MM.1S (cell line): ENCODE measurements at regions not wholly inside any gene's neighbourhood (a gene's known extent, or its start where the extent isn't known, plus 50 kb on each side); places are given as distances from the start of the nearest gene placed in this dataset.
A peak's percentile ranks its signal among the peaks of the same experiment; 100 is the strongest.

Source experiments
- DNase-seq: peaks from one replicate; pipeline ENCODE4 v3.0.0-alpha.2; 2015
- H2AFZ ChIP-seq: fragments of 300-600 bp; sonication (generic); 2 replicates; pipeline ENCODE4 v1.6.0; 2016; ENCODE audit warnings: antibody characterized with exemption, low read length
- H3F3A ChIP-seq: fragments of 300-600 bp; sonication (generic); 2 replicates; pipeline ENCODE4 v1.6.1; 2016; ENCODE audit warnings: mild to moderate bottlenecking, antibody characterized with exemption, low read length, moderate library complexity, mixed read lengths; ENCODE audit not compliant: insufficient read depth
- H3K27ac ChIP-seq: fragments of 300-600 bp; sonication (generic); 2 replicates; pipeline ENCODE4 v1.5.1; 2016; ENCODE audit warnings: mild to moderate bottlenecking, low read length
- H3K27me3 ChIP-seq: fragments of 300-600 bp; sonication (generic); replicated peaks from 2 replicates; pipeline ENCODE4 v1.6.0; 2016; ENCODE audit warnings: low read length; ENCODE audit not compliant: insufficient read depth
- H3K36me3 ChIP-seq: fragments of 300-600 bp; sonication (generic); replicated peaks from 2 replicates; pipeline ENCODE4 v1.6.1; 2016; ENCODE audit warnings: mild to moderate bottlenecking, low read length, mixed read lengths; ENCODE audit not compliant: insufficient read depth
- H3K4me1 ChIP-seq: fragments of 300-600 bp; sonication (generic); 2 replicates; pipeline ENCODE4 v1.6.1; 2016; ENCODE audit warnings: low read length, mixed read lengths
- H3K4me2 ChIP-seq: fragments of 300-600 bp; sonication (generic); 2 replicates; pipeline ENCODE4 v1.6.0; 2016; ENCODE audit warnings: low read depth, low read length
- H3K4me3 ChIP-seq: fragments of 300-600 bp; sonication (generic); 2 replicates; pipeline ENCODE4 v1.5.1; 2016; ENCODE audit warnings: low read length, mixed read lengths
- H3K79me2 ChIP-seq: fragments of 300-600 bp; sonication (generic); 2 replicates; pipeline ENCODE4 v1.6.1; 2016; ENCODE audit warnings: mixed run types, low read length, mixed read lengths
- H3K9ac ChIP-seq: fragments of 300-600 bp; sonication (generic); 2 replicates; pipeline ENCODE4 v1.6.1; 2016; ENCODE audit warnings: low read length, mixed read lengths
- H3K9me2 ChIP-seq: fragments of 300-600 bp; sonication (generic); replicated peaks from 2 replicates; pipeline ENCODE4 v1.6.1; 2016; ENCODE audit warnings: mild to moderate bottlenecking, low read length, mixed read lengths; ENCODE audit not compliant: insufficient read depth
- H3K9me3 ChIP-seq: fragments of 300-600 bp; sonication (generic); replicated peaks from 2 replicates; pipeline ENCODE4 v1.6.1; 2016; ENCODE audit warnings: mild to moderate bottlenecking, low read length, mixed read lengths; ENCODE audit not compliant: insufficient read depth
- H4K20me1 ChIP-seq: fragments of 300-600 bp; sonication (generic); 2 replicates; pipeline ENCODE4 v1.6.1; 2016; ENCODE audit warnings: mild to moderate bottlenecking, low read length, moderate library complexity, mixed read lengths; ENCODE audit not compliant: insufficient read depth
- CTCF ChIP-seq: fragments of 300-600 bp; sonication (generic); IDR thresholded peaks from 2 replicates; pipeline ENCODE4 v1.5.1; 2016; ENCODE audit warnings: antibody characterized with exemption, low read length, mixed read lengths
- EZH2 ChIP-seq: fragments of 300-600 bp; sonication (generic); optimal IDR thresholded peaks from 2 replicates; pipeline ENCODE3; 2017; ENCODE audit warnings: low read depth, mild to moderate bottlenecking, antibody characterized with exemption, low read length, mixed read lengths
- EZH2phosphoT487 ChIP-seq: fragments of 300-600 bp; sonication (generic); IDR thresholded peaks from 2 replicates; pipeline ENCODE4 v1.6.1; 2018; ENCODE audit warnings: antibody characterized with exemption, low read length

- H3K9me3 ChIP-seq = no peaks in the 10 kb centered on the region
- H2AFZ ChIP-seq = no peak overlapping the region
- no peak for DNase-seq
- no peaks in the 10 kb centered on the region for H4K20me1 ChIP-seq
- no peak overlapping the region for H3K9ac ChIP-seq
- H3K27ac ChIP-seq = no peak overlapping the region
- no peaks in the 10 kb centered on the region for H3K36me3 ChIP-seq
- H3K9me2 ChIP-seq = no peaks in the 10 kb centered on the region
- no peaks in the 10 kb centered on the region for H3K79me2 ChIP-seq
- peaks cover 40% of the 10 kb centered on the region for H3K27me3 ChIP-seq
- TF ChIP-seq EZH2 = no peak
- peaks cover 26% of the 10 kb centered on the region for H3K4me1 ChIP-seq
- H3K4me2 ChIP-seq = no peak overlapping the region
- H3K4me3 ChIP-seq = no peak overlapping the region
- H3F3A ChIP-seq = peaks cover 7% of the 10 kb centered on the region
Observed at GRCh38 chr3:18766974-18767373, 341.8 kb upstream of the SATB1 start.

GRCh38 chr3:18765662-18766061 lies 340.5 kb upstream of the SATB1 start:
- no peaks in the 10 kb centered on the region for H3K79me2 ChIP-seq
- H3K4me3 ChIP-seq = no peak overlapping the region
- H3K9ac ChIP-seq = no peak overlapping the region
- H4K20me1 ChIP-seq = no peaks in the 10 kb centered on the region
- no peaks in the 10 kb centered on the region for H3K9me3 ChIP-seq
- no peaks in the 10 kb centered on the region for H3K36me3 ChIP-seq
- H3K9me2 ChIP-seq = no peaks in the 10 kb centered on the region
- TF ChIP-seq EZH2phosphoT487 (no peak), CTCF (no peak), EZH2 (no peak)
- H2AFZ ChIP-seq = no peak overlapping the region
- H3F3A ChIP-seq = peaks cover 11% of the 10 kb centered on the region
- H3K4me1 ChIP-seq = peaks cover 22% of the 10 kb centered on the region
- H3K4me2 ChIP-seq = no peak overlapping the region
- DNase-seq = no peak
- peaks cover 33% of the 10 kb centered on the region for H3K27me3 ChIP-seq
- H3K27ac ChIP-seq = no peak overlapping the region

GRCh38 chr3:18765161-18765560 lies 340.0 kb upstream of the SATB1 start:
- no peaks in the 10 kb centered on the region for H3K79me2 ChIP-seq
- DNase-seq = no peak
- no peak for TF ChIP-seq EZH2
- no peak for TF ChIP-seq CTCF
- TF ChIP-seq EZH2phosphoT487 = no peak
- no peaks in the 10 kb centered on the region for H3K9me3 ChIP-seq
- no peak overlapping the region for H3K9ac ChIP-seq
- no peak overlapping the region for H3K4me2 ChIP-seq
- H4K20me1 ChIP-seq = no peaks in the 10 kb centered on the region
- no peak overlapping the region for H3K4me3 ChIP-seq
- peaks cover 10% of the 10 kb centered on the region for H3F3A ChIP-seq
- no peaks in the 10 kb centered on the region for H3K9me2 ChIP-seq
- no peaks in the 10 kb centered on the region for H3K36me3 ChIP-seq
- H3K27me3 ChIP-seq = peaks cover 37% of the 10 kb centered on the region
- no peak overlapping the region for H3K27ac ChIP-seq
- H2AFZ ChIP-seq = no peak overlapping the region
- peaks cover 22% of the 10 kb centered on the region for H3K4me1 ChIP-seq

- no peak overlapping the region for H3K4me3 ChIP-seq
- H3K4me1 ChIP-seq = peaks cover 33% of the 10 kb centered on the region
- H3K27me3 ChIP-seq = peaks cover 33% of the 10 kb centered on the region
- peak overlapping the region; percentile 76; the same call in 1 of the 2 replicates for H3K27ac ChIP-seq
- TF ChIP-seq CTCF (peak; percentile 21; the same call in 1 of the 2 replicates), EZH2phosphoT487 (no peak), EZH2 (no peak)
- no peaks in the 10 kb centered on the region for H3K36me3 ChIP-seq
- H3K9me2 ChIP-seq = no peaks in the 10 kb centered on the region
- H2AFZ ChIP-seq = no peak overlapping the region
- H3K9ac ChIP-seq = 0 out of 2 replicates have a peak overlapping the region, but pooled peaks have one; percentile 13
- no peaks in the 10 kb centered on the region for H4K20me1 ChIP-seq
- H3K9me3 ChIP-seq = no peaks in the 10 kb centered on the region
- DNase-seq = peak; percentile 94
- H3F3A ChIP-seq = peaks cover 10% of the 10 kb centered on the region
- H3K79me2 ChIP-seq = no peaks in the 10 kb centered on the region
- peak overlapping the region; percentile 54 for H3K4me2 ChIP-seq
Observed at GRCh38 chr3:18761530-18761929, 336.4 kb upstream of the SATB1 start.
